PFSK-1 (cell line): ENCODE measurements at regions not wholly inside any gene's neighbourhood (a gene's known extent, or its start where the extent isn't known, plus 50 kb on each side); places are given as distances from the start of the nearest gene placed in this dataset.

Source experiments
- POLR2AphosphoS5 ChIP-seq: IDR thresholded peaks from 2 replicates; pipeline ENCODE4 v1.6.1; 2012; ENCODE audit warnings: low read depth, mild to moderate bottlenecking, control low read depth, low read length, moderate library complexity
- SIN3A ChIP-seq: IDR thresholded peaks from 2 replicates; pipeline ENCODE4 v1.6.1; 2012; ENCODE audit warnings: mild to moderate bottlenecking, low read length, moderate library complexity, borderline replicate concordance; ENCODE audit not compliant: insufficient read depth
- TAF1 ChIP-seq: IDR thresholded peaks from 2 replicates; pipeline ENCODE4 v1.6.1; 2012; ENCODE audit warnings: low read length, control low read depth, borderline replicate concordance; ENCODE audit not compliant: insufficient read depth

DNA sequence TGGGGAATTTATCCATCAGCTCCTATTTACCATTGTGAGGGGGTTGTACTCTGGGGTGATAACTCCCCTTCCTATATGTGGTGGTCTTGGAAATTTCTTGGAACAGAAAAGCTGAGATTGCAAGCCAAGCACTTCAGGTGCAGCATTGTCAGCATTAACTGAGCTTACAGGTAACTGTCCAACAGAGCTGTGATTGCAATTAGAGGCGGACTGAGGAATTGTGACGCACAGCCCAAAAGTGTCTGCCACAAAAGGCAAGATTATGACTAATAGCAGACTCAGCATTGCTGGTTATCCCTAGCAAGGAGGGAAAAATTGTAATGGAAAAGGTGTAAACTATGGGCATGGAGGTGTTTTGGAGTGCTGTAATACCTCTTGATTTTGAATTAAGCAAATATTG lies 126.1 kb upstream of the AGR3 start:
- no peak for TF ChIP-seq TAF1
- TF ChIP-seq POLR2AphosphoS5: no peak
- TF ChIP-seq SIN3A: no peak
